ENCODE measurements at regions not wholly inside any gene's neighbourhood (a gene's known extent, or its start where the extent isn't known, plus 50 kb on each side); places are given as distances from the start of the nearest gene placed in this dataset.

DNA sequence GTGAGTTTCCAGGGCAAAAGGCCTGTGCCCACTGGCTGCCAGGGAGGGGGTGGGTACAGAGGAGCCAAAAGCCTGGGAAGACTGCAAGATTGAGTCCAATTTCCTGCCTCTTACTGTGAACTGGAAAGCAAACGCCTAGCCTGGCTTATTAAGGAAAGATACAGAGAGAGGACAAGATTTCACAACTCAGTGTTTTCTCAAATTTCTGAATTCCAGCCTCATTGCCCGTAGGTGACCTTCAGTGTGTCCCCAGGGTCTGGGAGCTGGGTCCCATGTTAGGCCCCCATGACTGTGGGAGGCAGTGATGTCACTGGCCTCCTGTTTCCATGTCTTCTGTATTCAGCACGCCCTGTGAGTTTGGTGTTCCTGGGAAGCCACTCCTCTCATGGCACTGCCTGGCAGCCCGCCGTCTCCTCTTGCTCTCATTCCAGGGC, 60.6 kb upstream of the PTPN3 start:
- TF ChIP-seq POLR2AphosphoS5 (IDR thresholded peaks at IDR 0.05; ENCODE audit: low read depth, low read length): no peak
- TF ChIP-seq, protein P1, sequence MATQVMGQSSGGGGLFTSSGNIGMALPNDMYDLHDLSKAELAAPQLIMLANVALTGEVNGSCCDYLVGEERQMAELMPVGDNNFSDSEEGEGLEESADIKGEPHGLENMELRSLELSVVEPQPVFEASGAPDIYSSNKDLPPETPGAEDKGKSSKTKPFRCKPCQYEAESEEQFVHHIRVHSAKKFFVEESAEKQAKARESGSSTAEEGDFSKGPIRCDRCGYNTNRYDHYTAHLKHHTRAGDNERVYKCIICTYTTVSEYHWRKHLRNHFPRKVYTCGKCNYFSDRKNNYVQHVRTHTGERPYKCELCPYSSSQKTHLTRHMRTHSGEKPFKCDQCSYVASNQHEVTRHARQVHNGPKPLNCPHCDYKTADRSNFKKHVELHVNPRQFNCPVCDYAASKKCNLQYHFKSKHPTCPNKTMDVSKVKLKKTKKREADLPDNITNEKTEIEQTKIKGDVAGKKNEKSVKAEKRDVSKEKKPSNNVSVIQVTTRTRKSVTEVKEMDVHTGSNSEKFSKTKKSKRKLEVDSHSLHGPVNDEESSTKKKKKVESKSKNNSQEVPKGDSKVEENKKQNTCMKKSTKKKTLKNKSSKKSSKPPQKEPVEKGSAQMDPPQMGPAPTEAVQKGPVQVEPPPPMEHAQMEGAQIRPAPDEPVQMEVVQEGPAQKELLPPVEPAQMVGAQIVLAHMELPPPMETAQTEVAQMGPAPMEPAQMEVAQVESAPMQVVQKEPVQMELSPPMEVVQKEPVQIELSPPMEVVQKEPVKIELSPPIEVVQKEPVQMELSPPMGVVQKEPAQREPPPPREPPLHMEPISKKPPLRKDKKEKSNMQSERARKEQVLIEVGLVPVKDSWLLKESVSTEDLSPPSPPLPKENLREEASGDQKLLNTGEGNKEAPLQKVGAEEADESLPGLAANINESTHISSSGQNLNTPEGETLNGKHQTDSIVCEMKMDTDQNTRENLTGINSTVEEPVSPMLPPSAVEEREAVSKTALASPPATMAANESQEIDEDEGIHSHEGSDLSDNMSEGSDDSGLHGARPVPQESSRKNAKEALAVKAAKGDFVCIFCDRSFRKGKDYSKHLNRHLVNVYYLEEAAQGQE (IDR thresholded peaks at IDR 0.05; ENCODE audit: insufficient read depth in 1 of 2, low read depth in 2 of 2, low read length in 2 of 2): no peak
- no peak for TF ChIP-seq TAF1 (IDR thresholded peaks at IDR 0.05; ENCODE audit: borderline replicate concordance, insufficient read depth, low read length)

Data from PFSK-1 (cell line).